ENCODE measurements at regions not wholly inside any gene's neighbourhood (a gene's known extent, or its start where the extent isn't known, plus 50 kb on each side); places are given as distances from the start of the nearest gene placed in this dataset.

DNA sequence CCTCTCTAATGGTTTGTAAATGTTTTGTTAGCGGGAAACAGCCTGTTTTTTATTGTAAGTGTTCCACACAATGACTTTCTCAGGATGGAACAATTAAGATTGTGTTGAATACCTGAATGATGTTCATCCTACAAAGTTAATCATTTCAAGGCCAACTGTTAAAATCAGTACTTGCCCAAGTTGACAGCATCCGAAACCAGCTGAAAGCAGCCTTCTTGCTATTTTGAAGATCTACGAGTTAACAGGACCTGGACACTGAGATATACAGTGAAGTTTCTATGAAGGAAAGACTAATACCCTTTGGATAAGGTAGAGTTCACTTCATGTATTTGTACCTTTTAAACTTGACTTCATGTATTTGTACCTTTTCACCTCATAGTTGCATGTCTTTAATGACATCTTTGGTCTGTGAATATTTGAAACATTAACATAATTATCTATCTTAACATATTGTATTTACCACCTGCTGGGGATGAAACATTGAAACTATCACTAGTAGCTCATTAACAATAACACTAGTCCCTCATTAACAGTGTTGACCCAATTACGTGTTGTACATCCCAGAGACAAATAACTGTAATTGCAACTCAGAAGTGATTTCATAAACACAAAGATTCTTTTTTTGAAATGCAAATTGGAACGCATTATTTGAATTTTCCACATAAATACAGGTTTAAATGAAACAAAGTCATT lies 556.0 kb upstream of the MEX3C start:
- TF ChIP-seq, protein P1, sequence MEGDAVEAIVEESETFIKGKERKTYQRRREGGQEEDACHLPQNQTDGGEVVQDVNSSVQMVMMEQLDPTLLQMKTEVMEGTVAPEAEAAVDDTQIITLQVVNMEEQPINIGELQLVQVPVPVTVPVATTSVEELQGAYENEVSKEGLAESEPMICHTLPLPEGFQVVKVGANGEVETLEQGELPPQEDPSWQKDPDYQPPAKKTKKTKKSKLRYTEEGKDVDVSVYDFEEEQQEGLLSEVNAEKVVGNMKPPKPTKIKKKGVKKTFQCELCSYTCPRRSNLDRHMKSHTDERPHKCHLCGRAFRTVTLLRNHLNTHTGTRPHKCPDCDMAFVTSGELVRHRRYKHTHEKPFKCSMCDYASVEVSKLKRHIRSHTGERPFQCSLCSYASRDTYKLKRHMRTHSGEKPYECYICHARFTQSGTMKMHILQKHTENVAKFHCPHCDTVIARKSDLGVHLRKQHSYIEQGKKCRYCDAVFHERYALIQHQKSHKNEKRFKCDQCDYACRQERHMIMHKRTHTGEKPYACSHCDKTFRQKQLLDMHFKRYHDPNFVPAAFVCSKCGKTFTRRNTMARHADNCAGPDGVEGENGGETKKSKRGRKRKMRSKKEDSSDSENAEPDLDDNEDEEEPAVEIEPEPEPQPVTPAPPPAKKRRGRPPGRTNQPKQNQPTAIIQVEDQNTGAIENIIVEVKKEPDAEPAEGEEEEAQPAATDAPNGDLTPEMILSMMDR (IDR thresholded peaks at IDR 0.05) = no peak
- TF ChIP-seq EP300 (IDR thresholded peaks at IDR 0.05) = no peak
- no peak for TF ChIP-seq POLR2A (IDR thresholded peaks at IDR 0.05)
